Activated CD4-positive, alpha-beta T cell treated with anti-CD3 and anti-CD28 coated beads for 36 hours (primary cell): ENCODE measurements at regions not wholly inside any gene's neighbourhood (a gene's known extent, or its start where the extent isn't known, plus 50 kb on each side); places are given as distances from the start of the nearest gene placed in this dataset.

Experiments used
- ATAC-seq: fragments of 200-7000 bp; cut with Tn5 transposase; one replicate; pipeline ENCODE4 v1.10.0; 2021; ENCODE audit warnings: mild to moderate bottlenecking, moderate library complexity
- CTCF ChIA-PET: fragments of 350-600 bp; sonication (Branson Sonifier 250); formaldehyde crosslinking; loops from one replicate; lab custom pipeline; 2021; ENCODE audit warnings: antibody characterized with exemption; lab: Charles Lee
- POLR2A ChIA-PET: fragments of 350-600 bp; sonication (Branson Sonifier 250); formaldehyde crosslinking; loops from one replicate; lab custom pipeline; 2021; ENCODE audit warnings: antibody characterized with exemption, inconsistent platforms; lab: Charles Lee
- DNase-seq: peaks from one replicate; pipeline ENCODE4 v3.0.0-alpha.2; 2020
- H3K27ac Mint-ChIP-seq: one replicate; pipeline ENCODE4 v1.8.0; 2021; ENCODE audit warnings: mixed read lengths
- H3K27me3 Mint-ChIP-seq: one replicate; pipeline ENCODE4 v1.8.0; 2021; ENCODE audit warnings: mixed read lengths
- H3K36me3 Mint-ChIP-seq: one replicate; pipeline ENCODE4 v1.8.0; 2021; ENCODE audit warnings: low read depth, mixed read lengths
- H3K4me1 Mint-ChIP-seq: one replicate; pipeline ENCODE4 v1.8.0; 2021; ENCODE audit warnings: mixed read lengths
- H3K4me3 Mint-ChIP-seq: one replicate; pipeline ENCODE4 v1.8.0; 2021; ENCODE audit warnings: mild to moderate bottlenecking, moderate library complexity, mixed read lengths
- H3K9me3 Mint-ChIP-seq: one replicate; pipeline ENCODE4 v1.8.0; 2021; ENCODE audit warnings: low read depth, mixed read lengths
- intact Hi-C, 2 experiments: fragments of 100-400 bp; cut with DNase I in 1 of 2; cut with micrococcal nuclease in 1 of 2; formaldehyde crosslinking; loops; one replicate each; pipeline versions ENCODE4 v1.14.2 to v1.15.1; 2022 to 2024; cut with DNase I, micrococcal nuclease

DNA sequence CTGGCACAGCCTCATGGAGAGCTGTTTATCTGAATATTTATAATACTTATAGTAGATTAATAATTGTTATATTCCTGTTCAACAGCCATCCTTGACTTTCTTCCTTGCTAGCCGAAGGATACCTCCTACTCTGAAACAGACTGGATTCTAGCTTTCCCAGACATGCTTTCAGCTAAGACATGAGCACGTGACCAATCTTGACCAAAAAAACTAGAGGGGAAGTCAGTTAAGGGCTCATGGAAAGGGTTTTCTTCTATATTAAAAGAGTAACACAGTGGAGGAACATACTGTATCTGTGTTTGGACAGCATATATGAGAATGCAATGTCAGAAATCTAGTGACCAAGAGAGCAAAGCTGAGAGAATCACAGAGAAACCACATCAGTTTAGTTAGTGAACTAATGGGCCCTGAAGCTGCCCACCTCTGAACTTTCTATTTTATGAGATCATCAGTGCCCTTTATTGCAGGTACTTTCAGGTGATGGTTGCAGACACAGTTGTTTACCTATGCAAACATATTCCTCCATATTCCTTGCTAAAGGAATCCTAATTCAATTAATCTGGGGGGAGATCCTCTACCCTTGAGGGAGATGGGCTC is 140.4 kb upstream of the SLC24A3 start:
- Mint-ChIP-seq H3K27ac (no peak overlapping the region), H3K4me3 (no peak overlapping the region), H3K27me3 (peaks cover 3% of the 10 kb centered on the region), H3K36me3 (no peaks in the 10 kb centered on the region), H3K9me3 (no peaks in the 10 kb centered on the region), H3K4me1 (peaks cover 7% of the 10 kb centered on the region)
- POLR2A ChIA-PET: no interaction called here
- CTCF ChIA-PET: interaction anchor here (1.1 kb wide), 1 partner anchor 15 kb away, joined by 4 read pairs; no protein-coding TSS in a partner anchor
- intact Hi-C loops: no loop called here
- ATAC-seq (no peak), DNase-seq (no peak)

DNA sequence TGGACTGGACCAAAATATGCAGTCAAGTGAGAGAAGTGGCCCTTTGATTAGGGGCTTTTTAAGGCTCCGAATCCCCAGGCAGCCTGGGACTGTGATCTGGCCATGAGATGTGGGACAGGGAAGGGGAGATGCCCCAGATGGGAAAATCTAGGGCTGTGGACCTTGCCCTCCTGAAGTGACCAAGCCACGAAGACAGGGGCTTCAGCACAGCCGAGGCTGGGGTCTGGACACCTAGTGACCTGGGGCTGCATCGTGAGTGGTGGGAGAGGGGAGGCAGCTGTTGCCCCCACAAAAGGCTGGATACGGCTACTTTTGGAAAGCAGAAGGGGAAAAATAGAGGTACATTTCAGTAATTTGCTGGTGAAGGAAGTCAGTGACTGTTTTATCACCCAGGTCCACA is 139.5 kb upstream of the SLC24A3 start:
- Mint-ChIP-seq H3K36me3 (no peaks in the 10 kb centered on the region), H3K4me3 (no peak overlapping the region), H3K9me3 (no peaks in the 10 kb centered on the region), H3K27me3 (peaks cover 2% of the 10 kb centered on the region), H3K4me1 (peaks cover 7% of the 10 kb centered on the region), H3K27ac (no peak overlapping the region)
- ATAC-seq: no peak
- CTCF ChIA-PET: no interaction called here
- POLR2A ChIA-PET: no interaction called here
- DNase-seq: no peak
- intact Hi-C loops: no loop called here

DNA sequence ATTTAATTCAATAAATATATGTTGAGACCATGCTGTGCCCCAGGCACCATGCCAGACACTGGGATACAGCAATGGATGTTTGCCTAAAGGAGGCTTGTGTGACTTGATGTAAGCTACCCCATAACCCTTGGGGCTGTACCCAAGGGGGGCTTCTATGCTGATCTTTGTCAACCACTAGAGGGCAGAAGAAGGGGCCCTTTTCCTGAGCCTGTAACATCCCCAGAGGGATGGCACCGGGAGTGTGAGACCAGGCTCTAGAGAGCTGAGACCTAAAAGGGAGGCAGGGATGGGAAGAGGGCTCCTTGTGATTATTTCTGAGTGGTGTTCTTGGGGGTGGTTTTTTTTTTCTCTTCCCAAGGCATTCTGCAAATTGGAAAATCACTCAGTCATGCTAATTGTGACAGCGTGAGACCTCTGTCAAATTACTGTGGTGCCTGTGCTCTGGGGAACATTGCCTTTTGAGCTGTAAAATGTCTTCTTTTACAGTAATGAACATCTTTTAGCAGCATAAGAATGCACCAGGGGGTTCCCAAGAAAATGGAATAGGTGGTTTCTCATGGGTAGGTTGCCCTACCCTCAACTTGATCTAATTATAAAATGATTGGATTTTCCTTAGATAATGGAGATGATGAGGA is 138.7 kb upstream of the SLC24A3 start:
- ATAC-seq: no peak
- CTCF ChIA-PET: no interaction called here

GRCh38 chr20:19074356-19074755 is 138.1 kb upstream of the SLC24A3 start:
- H3K27ac Mint-ChIP-seq: no peak overlapping the region
- H3K27me3 Mint-ChIP-seq: peaks cover 2% of the 10 kb centered on the region
- ChIA-PET CTCF (no interaction called here), POLR2A (no interaction called here)
- intact Hi-C loops: no loop called here
- ATAC-seq (no peak), DNase-seq (no peak)
- H3K4me3 Mint-ChIP-seq: no peak overlapping the region
- H3K4me1 Mint-ChIP-seq: peaks cover 7% of the 10 kb centered on the region
- H3K9me3 Mint-ChIP-seq: no peaks in the 10 kb centered on the region
- no peaks in the 10 kb centered on the region for H3K36me3 Mint-ChIP-seq

More for the DNA sequence above, 138.7 kb upstream of the SLC24A3 start:
- Mint-ChIP-seq H3K4me1 (peaks cover 7% of the 10 kb centered on the region), H3K36me3 (no peaks in the 10 kb centered on the region), H3K27ac (no peak overlapping the region), H3K9me3 (no peaks in the 10 kb centered on the region), H3K27me3 (peaks cover 2% of the 10 kb centered on the region), H3K4me3 (no peak overlapping the region)
- POLR2A ChIA-PET: no interaction called here
- DNase-seq: no peak
- intact Hi-C loops: no loop called here

DNA sequence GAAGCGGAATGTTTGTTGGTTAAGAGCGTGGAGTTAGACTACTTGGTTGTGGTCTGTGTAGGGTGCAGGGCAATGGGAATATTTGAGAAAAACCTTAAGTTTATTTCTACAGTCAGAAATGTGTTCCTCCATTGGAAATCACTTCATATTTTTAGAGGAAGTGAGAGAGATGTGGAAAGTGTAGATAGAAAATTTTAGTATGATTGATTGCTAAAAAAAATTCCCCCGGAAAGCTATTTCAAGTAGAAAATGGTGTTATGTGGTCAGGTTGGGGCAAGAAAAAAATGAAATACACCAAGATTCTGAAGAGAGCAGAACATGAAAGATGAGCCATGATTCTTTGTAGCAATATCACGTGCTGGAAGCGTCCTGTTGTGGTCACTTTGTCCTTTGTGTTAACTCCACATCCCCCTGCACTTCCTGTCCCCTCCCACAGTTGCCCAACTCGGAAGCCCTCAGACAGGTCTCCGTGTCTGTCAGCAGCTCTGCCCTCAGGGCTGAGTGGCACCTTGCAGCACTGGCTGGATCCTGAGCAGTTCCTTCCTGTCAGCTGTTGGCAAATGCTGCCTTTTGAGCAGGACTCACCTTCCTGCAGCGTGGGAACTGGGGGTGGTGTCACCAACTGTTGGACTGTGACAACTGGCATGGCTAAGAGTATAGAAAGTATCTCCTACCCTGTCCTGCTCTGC is 137.5 kb upstream of the SLC24A3 start:
- H3K9me3 Mint-ChIP-seq: no peaks in the 10 kb centered on the region
- peaks cover 2% of the 10 kb centered on the region for H3K27me3 Mint-ChIP-seq
- no peak overlapping the region for H3K27ac Mint-ChIP-seq
- CTCF ChIA-PET: no interaction called here
- peaks cover 7% of the 10 kb centered on the region for H3K4me1 Mint-ChIP-seq
- DNase-seq: peak; percentile 23
- peak; percentile 47 for ATAC-seq
- no peak overlapping the region for H3K4me3 Mint-ChIP-seq
- intact Hi-C loops: no loop called here
- no peaks in the 10 kb centered on the region for H3K36me3 Mint-ChIP-seq
- POLR2A ChIA-PET: interaction anchor here (0.6 kb wide), 1 partner anchor 34 kb away, joined by 4 read pairs; no protein-coding TSS in a partner anchor

DNA sequence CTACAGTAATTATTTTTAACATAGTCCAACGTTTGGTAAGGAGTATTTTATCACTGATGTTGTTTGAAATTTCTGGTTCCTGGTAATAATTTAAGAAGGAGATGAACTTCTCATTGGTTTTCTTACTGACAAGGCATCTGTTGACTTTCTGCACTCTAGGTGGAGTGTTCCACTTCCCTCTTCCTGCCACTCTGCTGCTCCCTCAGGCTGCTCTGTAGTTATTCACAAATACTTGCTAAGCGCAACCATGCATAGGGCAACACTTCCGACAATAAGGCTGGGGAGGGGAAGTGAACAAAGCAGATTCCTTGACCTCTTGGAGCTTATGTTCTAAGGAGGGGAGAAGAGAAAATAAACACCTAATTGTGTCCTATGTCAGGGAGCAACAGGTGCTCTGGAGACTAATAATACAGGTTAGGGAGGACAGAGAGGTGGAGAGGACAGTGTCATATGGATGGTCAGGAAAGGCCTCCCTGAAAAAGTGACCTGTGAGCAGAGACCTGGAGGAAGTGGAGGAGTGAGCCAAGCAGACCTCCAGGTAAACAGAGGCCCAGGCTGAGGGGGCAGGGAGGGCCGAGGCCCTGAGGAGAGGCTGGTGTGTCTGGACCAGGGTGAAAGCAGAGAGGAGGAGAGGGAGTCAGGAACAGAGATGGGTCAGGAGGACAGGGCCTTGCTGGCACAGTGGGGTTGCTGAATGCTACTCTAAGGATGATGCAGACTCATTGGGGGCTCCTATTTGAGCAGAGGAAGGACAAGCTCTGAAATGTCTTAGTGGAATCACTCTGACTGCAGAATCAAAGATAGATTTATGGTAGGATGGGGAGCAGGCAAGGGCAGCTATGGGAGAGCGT is 134.8 kb upstream of the SLC24A3 start:
- POLR2A ChIA-PET: no interaction called here
- no peaks in the 10 kb centered on the region for H3K9me3 Mint-ChIP-seq

GRCh38 chr20:19078448-19079373 is 133.7 kb upstream of the SLC24A3 start:
- Mint-ChIP-seq H3K27ac (no peak overlapping the region), H3K4me3 (no peak overlapping the region), H3K9me3 (no peaks in the 10 kb centered on the region), H3K27me3 (peaks cover 2% of the 10 kb centered on the region), H3K4me1 (peaks cover 7% of the 10 kb centered on the region), H3K36me3 (no peaks in the 10 kb centered on the region)
- ChIA-PET POLR2A (no interaction called here), CTCF (no interaction called here)
- intact Hi-C loops: no loop called here
- DNase-seq (no peak), ATAC-seq (no peak)

More for the DNA sequence above, 134.8 kb upstream of the SLC24A3 start:
- no peak overlapping the region for H3K27ac Mint-ChIP-seq
- ATAC-seq (no peak), DNase-seq (no peak)
- H3K27me3 Mint-ChIP-seq: peaks cover 2% of the 10 kb centered on the region
- no peak overlapping the region for H3K4me3 Mint-ChIP-seq
- CTCF ChIA-PET: no interaction called here
- no peaks in the 10 kb centered on the region for H3K36me3 Mint-ChIP-seq
- intact Hi-C loops: no loop called here
- peaks cover 7% of the 10 kb centered on the region for H3K4me1 Mint-ChIP-seq

GRCh38 chr20:19079536-19080299 is 132.7 kb upstream of the SLC24A3 start:
- no peaks in the 10 kb centered on the region for H3K36me3 Mint-ChIP-seq
- DNase-seq (no peak), ATAC-seq (no peak)
- no peaks in the 10 kb centered on the region for H3K9me3 Mint-ChIP-seq
- peaks cover 7% of the 10 kb centered on the region for H3K4me1 Mint-ChIP-seq
- intact Hi-C loops: no loop called here
- ChIA-PET CTCF (no interaction called here), POLR2A (no interaction called here)
- H3K27me3 Mint-ChIP-seq: peaks cover 2% of the 10 kb centered on the region
- H3K4me3 Mint-ChIP-seq: no peak overlapping the region
- H3K27ac Mint-ChIP-seq: no peak overlapping the region

- ATAC-seq: no peak
- intact Hi-C loops: no loop called here
- ChIA-PET POLR2A (no interaction called here), CTCF (interaction anchor here (0.7 kb wide), 1 partner anchor 13 kb away, joined by 3 read pairs; no protein-coding TSS in a partner anchor)
- Mint-ChIP-seq H3K4me3 (no peak overlapping the region), H3K9me3 (no peaks in the 10 kb centered on the region), H3K36me3 (no peaks in the 10 kb centered on the region), H3K4me1 (no peaks in the 10 kb centered on the region), H3K27me3 (no peaks in the 10 kb centered on the region), H3K27ac (no peak overlapping the region)
- DNase-seq: no peak
Observed at GRCh38 chr20:19081937-19082336, 130.5 kb upstream of the SLC24A3 start.

GRCh38 chr20:19083136-19083621 is 129.3 kb upstream of the SLC24A3 start:
- H3K27me3 Mint-ChIP-seq: no peaks in the 10 kb centered on the region
- no peaks in the 10 kb centered on the region for H3K9me3 Mint-ChIP-seq
- ATAC-seq (no peak), DNase-seq (no peak)
- H3K36me3 Mint-ChIP-seq: no peaks in the 10 kb centered on the region
- H3K4me1 Mint-ChIP-seq: no peaks in the 10 kb centered on the region
- CTCF ChIA-PET: no interaction called here
- no peak overlapping the region for H3K27ac Mint-ChIP-seq
- POLR2A ChIA-PET: no interaction called here
- H3K4me3 Mint-ChIP-seq: no peak overlapping the region
- intact Hi-C loops: no loop called here
